GM23248 (cell line): ENCODE measurements at regions not wholly inside any gene's neighbourhood (a gene's known extent, or its start where the extent isn't known, plus 50 kb on each side); places are given as distances from the start of the nearest gene placed in this dataset.

Source experiments
- DNase-seq: peaks from one replicate; pipeline ENCODE4 v3.0.0-alpha.2; 2015
- H2AFZ ChIP-seq: fragments of 200-600 bp; sonication (generic); 2 replicates; pipeline ENCODE4 v1.6.1; 2016; ENCODE audit warnings: antibody characterized with exemption
- H3F3A ChIP-seq: fragments of 200-600 bp; sonication (generic); 2 replicates; pipeline ENCODE4 v1.6.1; 2016; ENCODE audit warnings: mild to moderate bottlenecking, antibody characterized with exemption, mixed run types; ENCODE audit not compliant: insufficient read depth
- H3K27ac ChIP-seq: fragments of 200-600 bp; sonication (generic); 2 replicates; pipeline ENCODE4 v1.5.1; 2016; ENCODE audit warnings: mild to moderate bottlenecking
- H3K27me3 ChIP-seq: fragments of 200-600 bp; sonication (generic); replicated peaks from 2 replicates; pipeline ENCODE4 v1.6.1; 2016; ENCODE audit warnings: mild to moderate bottlenecking; ENCODE audit not compliant: insufficient read depth
- H3K36me3 ChIP-seq: fragments of 200-600 bp; sonication (generic); 2 replicates; pipeline ENCODE4 v1.6.1; 2016; ENCODE audit warnings: low read depth, mild to moderate bottlenecking
- H3K4me1 ChIP-seq: fragments of 200-600 bp; sonication (generic); 2 replicates; pipeline ENCODE4 v1.6.1; 2016; ENCODE audit warnings: mild to moderate bottlenecking; ENCODE audit not compliant: insufficient read depth
- H3K4me2 ChIP-seq: fragments of 200-600 bp; sonication (generic); one replicate; pipeline ENCODE4 v1.6.1; 2016; ENCODE audit warnings: mild to moderate bottlenecking; ENCODE audit not compliant: unreplicated experiment
- H3K4me3 ChIP-seq: fragments of 200-600 bp; sonication (generic); 2 replicates; pipeline ENCODE4 v1.5.1; 2016; ENCODE audit warnings: mild to moderate bottlenecking
- H3K79me2 ChIP-seq: fragments of 200-600 bp; sonication (generic); 2 replicates; pipeline ENCODE4 v1.6.1; 2016; ENCODE audit warnings: mild to moderate bottlenecking; ENCODE audit not compliant: insufficient read depth
- H3K9ac ChIP-seq: fragments of 200-600 bp; sonication (generic); 2 replicates; pipeline ENCODE4 v1.6.1; 2016; ENCODE audit warnings: mild to moderate bottlenecking
- H3K9me2 ChIP-seq: fragments of 200-600 bp; sonication (generic); 2 replicates; pipeline ENCODE4 v1.6.1; 2016; ENCODE audit warnings: mixed run types, mild to moderate bottlenecking, moderate library complexity; ENCODE audit not compliant: insufficient read depth
- H3K9me3 ChIP-seq: fragments of 200-600 bp; sonication (generic); one replicate; pipeline ENCODE4 v1.6.1; 2017; ENCODE audit warnings: low read depth
- H4K20me1 ChIP-seq: fragments of 200-600 bp; sonication (generic); 2 replicates; pipeline ENCODE4 v1.6.0; 2016; ENCODE audit not compliant: insufficient read depth
- EZH2 ChIP-seq: fragments of 200-600 bp; sonication (generic); IDR thresholded peaks from 2 replicates; pipeline ENCODE4 v1.6.1; 2018; ENCODE audit warnings: antibody characterized with exemption, mild to moderate bottlenecking; ENCODE audit not compliant: insufficient read depth, poor library complexity, severe bottlenecking
- EZH2phosphoT487 ChIP-seq: fragments of 200-600 bp; sonication (generic); IDR thresholded peaks from 2 replicates; pipeline ENCODE4 v1.6.1; 2018; ENCODE audit warnings: antibody characterized with exemption, moderate library complexity, mild to moderate bottlenecking, low read depth; ENCODE audit not compliant: insufficient read depth
- WGBS, 2 experiments: methylation state at CpG; one replicate each; pipeline ENCODE4 v1.1.6; 2015 to 2017; ENCODE audit warnings: low lambda C conversion rate in 2 of 2, low coverage in 1 of 2; ENCODE audit errors: missing lambda C conversion rate in 2 of 2; 5-methylcytosine and 5-hydroxymethylcytosine counted together
- in situ Hi-C: fragments of 300-500 bp; cut with MboI; formaldehyde crosslinking; loops from 2 replicates; pipeline ENCODE4 v1.15.0; 2020

DNA sequence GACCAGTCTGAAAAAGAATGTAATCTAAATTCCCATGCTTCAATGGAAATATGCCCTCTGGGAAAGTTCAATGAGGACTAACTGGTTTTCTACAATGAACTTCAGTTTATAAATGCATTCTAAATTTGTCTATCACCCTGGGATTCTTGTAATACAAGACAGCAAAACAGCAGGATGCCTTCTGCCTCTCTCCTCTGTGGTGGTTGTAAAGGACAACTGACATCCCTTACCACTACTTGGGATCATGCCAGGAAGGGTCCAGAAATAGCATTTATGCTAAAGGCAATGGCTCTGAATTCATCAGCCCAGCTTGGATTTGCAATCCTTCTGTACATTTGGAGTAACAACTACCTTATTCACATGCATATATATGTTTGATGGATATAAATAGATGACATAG lies 97.3 kb upstream of the ADAMTS16 start:
- no peak overlapping the region for H3K4me2 ChIP-seq
- H3K79me2 ChIP-seq: no peaks in the 10 kb centered on the region
- no peak for DNase-seq
- H2AFZ ChIP-seq: no peak overlapping the region
- H3F3A ChIP-seq: no peaks in the 10 kb centered on the region
- no peak for TF ChIP-seq EZH2phosphoT487
- no peak for TF ChIP-seq EZH2
- H3K9me2 ChIP-seq: no peaks in the 10 kb centered on the region
- H3K4me1 ChIP-seq: no peaks in the 10 kb centered on the region
- H3K36me3 ChIP-seq: no peaks in the 10 kb centered on the region
- no peak overlapping the region for H3K4me3 ChIP-seq
- H3K27ac ChIP-seq: no peak overlapping the region
- H3K9me3 ChIP-seq: no peaks in the 10 kb centered on the region
- in situ Hi-C loops: no loop called here
- H4K20me1 ChIP-seq: no peaks in the 10 kb centered on the region
- no peak overlapping the region for H3K9ac ChIP-seq
- H3K27me3 ChIP-seq: peaks cover 58% of the 10 kb centered on the region

DNA sequence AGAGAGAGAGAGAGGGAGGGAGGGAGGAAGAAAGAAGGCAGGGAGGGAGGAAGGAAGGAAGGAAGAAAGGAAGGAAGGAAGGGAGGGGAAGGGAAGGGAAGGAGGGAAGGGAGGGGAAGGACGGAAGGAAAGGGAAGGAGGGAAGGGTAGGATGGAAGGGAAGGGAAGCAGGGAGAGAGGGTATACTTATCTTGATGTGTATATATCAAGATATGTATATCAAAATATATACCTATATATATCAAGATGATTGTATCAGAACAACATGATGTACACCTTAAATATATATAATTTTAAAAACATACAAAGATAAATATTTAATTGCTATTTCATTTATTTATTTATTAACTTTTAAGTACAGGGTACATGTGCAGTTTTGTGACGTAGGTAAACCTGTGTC lies 96.8 kb upstream of the ADAMTS16 start:
- Histone ChIP-seq H3K4me1 (no peaks in the 10 kb centered on the region), H3K4me3 (no peak overlapping the region), H3K36me3 (no peaks in the 10 kb centered on the region), H3K27ac (no peak overlapping the region), H2AFZ (no peak overlapping the region), H4K20me1 (no peaks in the 10 kb centered on the region), H3K4me2 (no peak overlapping the region), H3K9me3 (no peaks in the 10 kb centered on the region), H3F3A (no peaks in the 10 kb centered on the region), H3K27me3 (peaks cover 54% of the 10 kb centered on the region), H3K9ac (no peak overlapping the region), H3K9me2 (no peaks in the 10 kb centered on the region), H3K79me2 (no peaks in the 10 kb centered on the region)
- in situ Hi-C loops: no loop called here
- 14 to 50% methylated on average over 2 of the region's 2 CpGs for WGBS, 2 experiments
- DNase-seq: no peak
- no peak for TF ChIP-seq EZH2phosphoT487
- no peak for TF ChIP-seq EZH2

DNA sequence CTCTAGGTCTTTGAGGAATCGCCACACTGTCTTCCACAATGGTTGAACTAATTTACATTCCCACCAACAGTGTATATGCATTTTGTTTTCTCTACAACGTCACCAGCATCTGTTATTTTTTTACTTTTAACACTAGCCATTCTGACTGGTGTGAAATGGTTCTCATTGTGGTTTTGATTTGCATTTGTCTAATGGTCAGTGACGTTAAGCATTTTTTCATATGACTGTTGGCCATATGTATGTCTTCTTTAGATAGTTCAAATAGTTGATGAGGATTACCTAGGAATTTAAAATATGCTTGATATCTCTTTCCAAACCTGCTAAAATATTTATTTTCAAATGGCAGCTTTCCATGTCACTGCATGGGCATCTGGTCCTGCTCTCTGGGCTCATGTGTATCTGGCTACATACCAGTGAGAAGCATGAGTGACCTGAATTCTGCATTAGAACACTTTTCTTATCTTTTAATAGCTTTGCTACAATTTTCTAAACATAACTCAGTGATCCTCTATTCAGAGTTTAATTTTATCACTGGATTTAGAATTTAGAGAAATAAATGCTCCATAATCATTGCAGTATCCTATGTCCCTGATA lies 95.8 kb upstream of the ADAMTS16 start:
- TF ChIP-seq EZH2: no peak
- TF ChIP-seq EZH2phosphoT487: no peak
- no peak overlapping the region for H3K4me3 ChIP-seq
- no peaks in the 10 kb centered on the region for H3K9me3 ChIP-seq
- in situ Hi-C loops: no loop called here
- H3K4me2 ChIP-seq: no peak overlapping the region
- H3K79me2 ChIP-seq: no peaks in the 10 kb centered on the region
- H3F3A ChIP-seq: no peaks in the 10 kb centered on the region
- H4K20me1 ChIP-seq: no peaks in the 10 kb centered on the region
- 25 to 34% methylated on average over 3 of the region's 3 CpGs for WGBS, 2 experiments
- DNase-seq: no peak
- H3K36me3 ChIP-seq: no peaks in the 10 kb centered on the region
- H3K9me2 ChIP-seq: no peaks in the 10 kb centered on the region
- H3K4me1 ChIP-seq: no peaks in the 10 kb centered on the region
- peaks cover 51% of the 10 kb centered on the region for H3K27me3 ChIP-seq
- H3K9ac ChIP-seq: no peak overlapping the region
- H2AFZ ChIP-seq: no peak overlapping the region
- H3K27ac ChIP-seq: no peak overlapping the region

DNA sequence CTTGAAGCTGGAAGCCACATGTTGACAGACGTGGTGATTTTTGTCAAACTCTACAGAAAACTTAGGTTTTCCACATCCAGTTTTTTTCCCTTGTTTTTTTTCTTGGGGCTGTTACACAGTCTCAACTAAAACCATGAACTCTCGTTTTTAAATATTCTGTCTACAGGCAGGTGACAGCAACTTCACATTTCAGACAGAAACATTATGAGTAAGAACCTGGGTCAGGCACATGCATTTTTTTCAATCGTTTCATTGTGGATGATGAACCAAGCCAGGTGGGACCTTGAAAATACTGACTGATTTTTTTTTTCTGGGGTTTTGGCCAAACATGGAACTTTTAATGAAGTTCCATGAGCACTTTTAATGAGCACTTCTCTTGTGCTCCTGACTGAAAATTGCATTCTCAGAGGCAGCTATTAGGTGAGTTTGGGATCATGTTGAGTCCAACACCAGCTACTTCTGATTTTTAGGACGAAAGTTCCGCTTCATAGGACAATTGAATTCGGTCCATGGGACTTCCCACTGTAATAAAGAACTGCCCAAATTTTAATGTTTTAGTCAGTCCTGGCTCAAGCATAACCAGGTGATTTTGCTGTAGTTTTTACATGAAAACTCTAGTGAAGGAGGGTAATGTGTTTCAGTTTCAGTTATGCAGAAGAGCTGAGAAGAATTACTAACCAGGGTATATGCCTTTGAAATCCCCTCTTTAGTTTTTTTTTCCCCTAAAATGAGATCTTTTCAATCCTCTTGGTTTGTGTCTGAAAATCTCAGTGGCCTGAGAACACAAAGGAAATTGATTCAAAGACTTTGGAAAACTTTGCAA lies 93.2 kb upstream of the ADAMTS16 start:
- H3K4me2 ChIP-seq: no peak overlapping the region
- no peak for DNase-seq
- 27 to 28% methylated on average over 6 of the region's 6 CpGs for WGBS, 2 experiments
- in situ Hi-C loops: no loop called here
- H3K27me3 ChIP-seq: peaks cover 46% of the 10 kb centered on the region
- no peaks in the 10 kb centered on the region for H4K20me1 ChIP-seq
- no peaks in the 10 kb centered on the region for H3K4me1 ChIP-seq
- no peak overlapping the region for H3K4me3 ChIP-seq
- H3K36me3 ChIP-seq: no peaks in the 10 kb centered on the region
- H3F3A ChIP-seq: no peaks in the 10 kb centered on the region
- no peak for TF ChIP-seq EZH2
- TF ChIP-seq EZH2phosphoT487: no peak
- no peaks in the 10 kb centered on the region for H3K9me2 ChIP-seq
- H3K9me3 ChIP-seq: no peaks in the 10 kb centered on the region
- no peak overlapping the region for H2AFZ ChIP-seq
- no peak overlapping the region for H3K27ac ChIP-seq
- no peaks in the 10 kb centered on the region for H3K79me2 ChIP-seq
- no peak overlapping the region for H3K9ac ChIP-seq
